Endothelial cell of umbilical vein (primary cell): ENCODE measurements at regions not wholly inside any gene's neighbourhood (a gene's known extent, or its start where the extent isn't known, plus 50 kb on each side); places are given as distances from the start of the nearest gene placed in this dataset.

ENCODE experiments used
- BruUV-seq: library from RNA; stranded (reverse); fragments of 400-500 nt; replicated peaks from 2 replicates; lab custom pipeline; 2021; lab: Mats Ljungman, UMichigan
- CTCF ChIA-PET: fragments of 300-600, 350-600 bp; sonication (Branson Sonifier 250); formaldehyde crosslinking; loops from one replicate; lab custom pipeline; 2021; ENCODE audit warnings: antibody characterized with exemption, inconsistent platforms; lab: Charles Lee
- POLR2A ChIA-PET: fragments of 300-600, 350-600 bp; sonication (Branson Sonifier 250); formaldehyde crosslinking; loops from one replicate; lab custom pipeline; 2021; ENCODE audit warnings: antibody characterized with exemption, inconsistent platforms; lab: Charles Lee
- DNase-seq: peaks from one replicate; pipeline ENCODE4 v3.0.0-alpha.2; 2011; ENCODE audit warnings: low read depth, low spot score
- FAIRE-seq: peaks from 2 replicates; lab custom pipeline; 2011; peaks lifted over from hg19 to GRCh38; lab: Jason Lieb, UNC
- H2AFZ ChIP-seq: 2 replicates; pipeline ENCODE4 v1.6.0; 2012; ENCODE audit warnings: low read depth, low read length, control low read depth, inconsistent platforms
- H3K27ac ChIP-seq: 2 replicates; pipeline ENCODE4 v1.5.1; 2011; ENCODE audit warnings: low read depth, mild to moderate bottlenecking, control low read depth, low read length, moderate library complexity; ENCODE audit not compliant: insufficient read depth
- H3K27me3 ChIP-seq, 2 experiments: 2 replicates each; pipeline versions ENCODE4 v1.6.0 to v1.6.1; 2011; ENCODE audit warnings: low read length in 2 of 2, mixed read lengths in 1 of 2; ENCODE audit not compliant: control insufficient read depth in 2 of 2, insufficient read depth in 2 of 2
- H3K36me3 ChIP-seq, 2 experiments: 2 replicates in 1 of 2; 3 replicates in 1 of 2; pipeline ENCODE4 v1.5.1; 2011; ENCODE audit warnings: low read length in 2 of 2, mild to moderate bottlenecking in 1 of 2, moderate library complexity in 1 of 2; ENCODE audit not compliant: control insufficient read depth in 2 of 2, insufficient read depth in 2 of 2; ENCODE audit errors: extremely low read depth in 1 of 2
- H3K4me1 ChIP-seq: 3 replicates; pipeline ENCODE4 v1.5.1; 2011; ENCODE audit warnings: mild to moderate bottlenecking, low read length; ENCODE audit not compliant: control insufficient read depth, insufficient read depth; ENCODE audit errors: extremely low read depth
- H3K4me2 ChIP-seq: 2 replicates; pipeline ENCODE4 v1.6.1; 2011; ENCODE audit warnings: low read length, control low read depth, mixed read lengths; ENCODE audit not compliant: insufficient read depth
- H3K4me3 ChIP-seq, 3 experiments: fragments of 200-600 bp in 1 of 3; sonication (generic), shearing (Covaris generic) in 1 of 3; replicated peaks in 1 of 3; 2 replicates each; pipeline ENCODE4 v1.5.1; 2011 to 2016; ENCODE audit warnings: control low read depth in 3 of 3, low read length in 3 of 3, mild to moderate bottlenecking in 2 of 3, inconsistent platforms in 1 of 3, low read depth in 1 of 3, moderate library complexity in 1 of 3; ENCODE audit not compliant: insufficient read depth in 1 of 3
- H3K79me2 ChIP-seq: 2 replicates; pipeline ENCODE4 v1.6.0; 2012; ENCODE audit warnings: low read length, inconsistent platforms; ENCODE audit not compliant: control insufficient read depth, insufficient read depth
- H3K9ac ChIP-seq: replicated peaks from 2 replicates; pipeline ENCODE3; 2011; ENCODE audit warnings: low read length, control low read depth; ENCODE audit not compliant: insufficient read depth; ENCODE audit errors: extremely low read depth
- H3K9me1 ChIP-seq: replicated peaks from 3 replicates; pipeline ENCODE4 v1.6.0; 2011; ENCODE audit warnings: mild to moderate bottlenecking, low read length; ENCODE audit not compliant: control insufficient read depth, insufficient read depth; ENCODE audit errors: extremely low read depth
- H3K9me3 ChIP-seq: replicated peaks from 2 replicates; pipeline ENCODE4 v1.5.1; 2012; ENCODE audit warnings: low read length, inconsistent platforms; ENCODE audit not compliant: control insufficient read depth, insufficient read depth
- H4K20me1 ChIP-seq: replicated peaks from 2 replicates; pipeline ENCODE3; 2011; ENCODE audit warnings: mild to moderate bottlenecking, low read length; ENCODE audit not compliant: control insufficient read depth, insufficient read depth; ENCODE audit errors: extremely low read depth
- CTCF ChIP-seq, 2 donors: IDR thresholded peaks; 1 replicate in 1 of 2; 2 replicates in 1 of 2; pipeline ENCODE4 v1.5.1; 2011; ENCODE audit warnings: low read length in 2 of 2, mild to moderate bottlenecking in 2 of 2, moderate library complexity in 2 of 2, control low read depth in 1 of 2, inconsistent platforms in 1 of 2, low read depth in 1 of 2; ENCODE audit not compliant: insufficient read depth in 1 of 2; ENCODE audit errors: extremely low read depth in 1 of 2
- EZH2 ChIP-seq: IDR thresholded peaks from 2 replicates; pipeline ENCODE4 v1.6.1; 2012; ENCODE audit warnings: borderline replicate concordance, low read depth, mild to moderate bottlenecking, moderate library complexity, low read length, inconsistent platforms; ENCODE audit not compliant: severe bottlenecking
- FOS ChIP-seq: IDR thresholded peaks from 2 replicates; pipeline ENCODE4 v1.6.1; 2011; ENCODE audit warnings: mild to moderate bottlenecking, low read length, moderate library complexity, borderline replicate concordance; ENCODE audit not compliant: insufficient read depth
- JUN ChIP-seq: IDR thresholded peaks from 2 replicates; pipeline ENCODE4 v1.6.1; 2011; ENCODE audit warnings: borderline replicate concordance, low read depth; ENCODE audit not compliant: insufficient read length, insufficient read depth
- MYC ChIP-seq: IDR thresholded peaks from one replicate; pipeline ENCODE4 v1.6.1; 2011; ENCODE audit warnings: mild to moderate bottlenecking, low read depth, low read length
- POLR2A ChIP-seq: IDR thresholded peaks from 2 replicates; pipeline ENCODE4 v1.6.1; 2012; ENCODE audit warnings: low read depth, mild to moderate bottlenecking, control low read depth, low read length
- POLR2AphosphoS5 ChIP-seq: IDR thresholded peaks from 2 replicates; pipeline ENCODE4 v1.6.1; 2012; ENCODE audit warnings: low read depth, mild to moderate bottlenecking, control low read depth, low read length, moderate library complexity; ENCODE audit not compliant: insufficient read depth
- dilution Hi-C: fragments of 300-500 bp; cut with MboI; formaldehyde crosslinking; loops from one replicate; pipeline ENCODE4 v1.15.0; 2019; ENCODE audit warnings: low sequenced_read_pairs; ENCODE audit not compliant: extremely low pct_ligation_motif_present
- intact Hi-C: fragments of 100-400 bp; cut with micrococcal nuclease; formaldehyde crosslinking; loops from one replicate; pipeline ENCODE4 v1.10.0; 2022

- POLR2A ChIA-PET = no interaction called here
- Histone ChIP-seq H2AFZ (no peak overlapping the region), H4K20me1 (no peaks in the 10 kb centered on the region), H3K4me2 (no peak overlapping the region), H3K4me3 (no peak overlapping the region), H3K27ac (no peak overlapping the region), H3K36me3 (no peaks in the 10 kb centered on the region), H3K27me3 (no peaks in the 10 kb centered on the region), H3K9me1 (no peaks in the 10 kb centered on the region), H3K9ac (no peak overlapping the region), H3K9me3 (no peaks in the 10 kb centered on the region), H3K4me1 (no peaks in the 10 kb centered on the region), H3K79me2 (no peaks in the 10 kb centered on the region)
- BruUV-seq = no TSS peak
- dilution Hi-C loops = no loop called here
- no peak for FAIRE-seq
- CTCF ChIA-PET = interaction anchor here (1.7 kb wide), 1 partner anchor 29 kb away, joined by 4 read pairs; no protein-coding TSS in a partner anchor
- TF ChIP-seq JUN = no peak
- TF ChIP-seq POLR2AphosphoS5 = no peak
- TF ChIP-seq CTCF (IDR thresholded peaks at IDR 0.05; ENCODE audit: extremely low read depth in 1 of 2, insufficient read depth in 1 of 2, low read depth in 1 of 2, low read length in 2 of 2) = no peak
- TF ChIP-seq MYC = no peak
- no peak for TF ChIP-seq POLR2A
- TF ChIP-seq FOS = no peak
- no peak for TF ChIP-seq EZH2
- DNase-seq = no peak
- intact Hi-C loops = no loop called here
Measured at GRCh38 chr2:160889439-160890170, 270.6 kb upstream of the TANK start.
